ENCODE measurements at regions not wholly inside any gene's neighbourhood (a gene's known extent, or its start where the extent isn't known, plus 50 kb on each side); places are given as distances from the start of the nearest gene placed in this dataset.

DNA sequence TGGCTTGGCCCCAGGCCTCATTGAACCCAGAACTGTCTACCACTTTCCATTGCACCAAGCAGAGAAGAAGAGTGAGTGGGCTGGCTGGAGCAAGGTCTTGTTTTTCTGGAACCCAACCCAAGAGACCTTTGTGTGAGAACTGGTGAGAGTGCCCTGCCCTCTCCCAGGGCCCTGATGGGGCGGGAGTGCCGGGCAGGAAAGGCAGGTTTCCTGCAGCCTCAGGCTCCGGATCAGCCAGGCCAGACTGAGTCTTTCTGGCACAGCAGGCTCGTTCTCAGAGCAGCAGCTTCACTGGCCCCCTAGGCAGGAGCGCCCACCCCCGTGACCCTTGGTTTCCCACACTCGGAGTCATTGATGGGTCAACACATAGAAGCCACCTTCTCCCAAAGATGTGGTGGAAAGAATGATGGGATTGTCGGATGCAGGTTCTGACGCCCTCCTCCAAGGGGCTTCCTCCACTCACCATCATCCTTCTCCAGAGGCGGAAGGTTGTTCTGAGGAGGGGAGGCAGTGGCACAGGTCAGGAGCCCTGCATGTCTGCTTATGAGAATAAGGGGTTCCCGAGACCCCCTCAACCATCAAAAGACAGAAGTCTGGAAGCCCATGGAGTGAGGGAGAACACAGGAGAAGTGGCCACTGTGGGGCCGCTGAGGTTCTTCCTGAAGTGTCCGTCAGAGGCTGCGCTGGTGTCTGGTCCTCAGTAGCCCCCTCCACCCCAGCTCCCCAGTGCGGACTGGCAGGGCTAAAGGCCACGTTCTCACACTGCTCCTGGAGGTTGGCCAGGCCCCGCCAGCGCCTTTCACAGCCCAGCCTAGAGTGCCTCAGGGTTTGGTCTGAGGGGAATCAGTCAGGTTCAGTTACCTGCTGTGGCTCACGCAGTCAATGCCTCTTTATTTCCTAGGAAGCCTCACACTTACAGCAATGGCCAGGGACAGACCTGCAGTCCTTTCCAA, 62.8 kb upstream of the LAPTM4A start:
- TF ChIP-seq CTCF (IDR thresholded peaks at IDR 0.05) (no peak), POLR2A (IDR thresholded peaks at IDR 0.05) (no peak)

Data from testis (tissue), 2 donors.